ENCODE measurements at regions not wholly inside any gene's neighbourhood (a gene's known extent, or its start where the extent isn't known, plus 50 kb on each side); places are given as distances from the start of the nearest gene placed in this dataset.

DNA sequence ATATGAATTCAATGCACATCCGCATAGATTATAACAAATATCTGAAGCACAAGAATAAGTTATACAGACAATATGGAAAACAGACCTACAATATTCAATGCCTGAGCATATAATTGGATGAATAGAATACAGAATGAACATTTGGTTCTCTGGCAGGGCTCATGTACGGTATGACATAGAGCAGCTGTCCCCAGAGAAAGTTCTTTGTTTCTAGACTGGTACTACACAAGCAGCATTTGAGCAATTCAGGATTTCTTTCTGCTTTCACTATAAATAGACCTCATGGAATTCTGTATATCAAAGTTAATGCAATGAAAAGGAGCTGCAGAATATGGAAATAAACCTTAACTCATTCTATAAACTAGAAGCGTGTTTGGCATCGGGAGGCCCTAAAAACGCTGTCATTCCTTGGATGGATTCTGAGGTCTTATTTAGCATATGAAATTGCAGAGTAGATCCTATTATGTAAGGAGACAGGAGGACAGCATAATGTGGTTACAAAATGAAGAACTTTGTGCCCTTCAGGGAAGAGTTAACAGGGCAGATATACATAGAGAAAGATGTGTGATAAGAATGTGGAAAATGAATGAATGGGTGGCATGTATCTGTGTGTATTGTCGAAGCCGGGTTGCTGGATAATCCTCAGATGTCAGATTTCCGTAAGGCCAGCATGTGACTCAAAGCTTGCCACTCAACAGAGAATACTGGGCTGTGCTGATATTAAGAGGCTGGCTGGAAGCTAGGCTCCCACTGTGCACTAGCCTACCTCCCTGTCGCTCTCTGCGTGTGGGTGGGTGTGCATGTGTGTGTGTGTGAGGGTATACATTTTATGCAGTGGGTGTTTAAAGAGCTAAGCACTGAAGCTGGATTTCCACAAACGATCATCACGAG lies 103.3 kb upstream of the SLC4A4 start:
- no peak for TF ChIP-seq EP300 (IDR thresholded peaks at IDR 0.05)
- no peak for TF ChIP-seq POLR2A (IDR thresholded peaks at IDR 0.05)
- no peak for TF ChIP-seq CTCF (IDR thresholded peaks at IDR 0.05)

All from tibial nerve (tissue), 4 donors.